PC-3 (cell line): ENCODE measurements at regions not wholly inside any gene's neighbourhood (a gene's known extent, or its start where the extent isn't known, plus 50 kb on each side); places are given as distances from the start of the nearest gene placed in this dataset.
"Not testable (repeated sequence)": the region's sequence is repeated elsewhere in the genome, so short reads cannot be mapped to it uniquely, and the experiment has no call there.

Experiments
- ATAC-seq: fragments of 200-7000 bp; cut with Tn5 transposase; 2 replicates; pipeline ENCODE4 v1.9.1; 2020; ENCODE audit warnings: mild to moderate bottlenecking, moderate library complexity
- BruUV-seq: library from RNA; stranded (reverse); fragments of 400-500 nt; replicated peaks from 2 replicates; lab custom pipeline; 2021; lab: Mats Ljungman, UMichigan
- CTCF ChIA-PET: fragments of 300-600 bp; sonication (Branson Sonifier 250); formaldehyde crosslinking; loops from one replicate; lab custom pipeline; 2022; ENCODE audit warnings: antibody characterized with exemption; lab: Charles Lee
- POLR2A ChIA-PET: fragments of 300-600 bp; sonication (Branson Sonifier 250); formaldehyde crosslinking; loops from one replicate; lab custom pipeline; 2022; ENCODE audit warnings: antibody characterized with exemption; ENCODE audit not compliant: unreplicated experiment; lab: Charles Lee
- DNase-seq: peaks from one replicate; pipeline ENCODE4 v3.0.0-alpha.2; 2015
- H2AFZ ChIP-seq: fragments of 300-600 bp; sonication (generic); 2 replicates; pipeline ENCODE4 v1.6.0; 2016; ENCODE audit warnings: antibody characterized with exemption, low read length
- H3F3A ChIP-seq: fragments of 300-600 bp; sonication (generic); one replicate; pipeline ENCODE4 v1.6.0; 2017; ENCODE audit warnings: antibody characterized with exemption, low read length, control low read depth, mild to moderate bottlenecking; ENCODE audit not compliant: unreplicated experiment
- H3K27ac ChIP-seq: fragments of 300-600 bp; sonication (generic); 2 replicates; pipeline ENCODE4 v1.5.1; 2016; ENCODE audit warnings: mild to moderate bottlenecking, low read length
- H3K27me3 ChIP-seq: fragments of 300-600 bp; sonication (generic); 2 replicates; pipeline ENCODE4 v1.6.1; 2016; ENCODE audit warnings: low read length, mixed read lengths
- H3K36me3 ChIP-seq: fragments of 300-600 bp; sonication (generic); 2 replicates; pipeline ENCODE4 v1.6.1; 2016; ENCODE audit warnings: low read depth, mixed run types, low read length, mixed read lengths
- H3K4me1 ChIP-seq: fragments of 300-600 bp; sonication (generic); 2 replicates; pipeline ENCODE4 v1.5.1; 2016; ENCODE audit warnings: low read length; ENCODE audit not compliant: insufficient read depth
- H3K4me2 ChIP-seq: fragments of 300-600 bp; sonication (generic); 2 replicates; pipeline ENCODE4 v1.6.0; 2016; ENCODE audit warnings: low read length
- H3K4me3 ChIP-seq: fragments of 300-600 bp; sonication (generic); 2 replicates; pipeline ENCODE4 v1.5.1; 2016; ENCODE audit warnings: mild to moderate bottlenecking, low read length, mixed read lengths
- H3K79me2 ChIP-seq: fragments of 300-600 bp; sonication (generic); 2 replicates; pipeline ENCODE4 v1.6.1; 2017; ENCODE audit warnings: low read length, mixed read lengths
- H3K9ac ChIP-seq: fragments of 300-600 bp; sonication (generic); 2 replicates; pipeline ENCODE4 v1.6.0; 2016; ENCODE audit warnings: mild to moderate bottlenecking, low read length
- H3K9me2 ChIP-seq: fragments of 300-600 bp; sonication (generic); replicated peaks from 2 replicates; pipeline ENCODE4 v1.6.1; 2016; ENCODE audit warnings: mixed run types, low read length, mixed read lengths
- H3K9me3 ChIP-seq: fragments of 300-600 bp; sonication (generic); 2 replicates; pipeline ENCODE4 v1.6.1; 2016; ENCODE audit warnings: low read length, mixed read lengths
- H4K20me1 ChIP-seq: fragments of 300-600 bp; sonication (generic); 2 replicates; pipeline ENCODE4 v1.6.1; 2016; ENCODE audit warnings: low read length, mixed read lengths
- EZH2 ChIP-seq: fragments of 300-600 bp; sonication (generic); IDR thresholded peaks from one replicate; pipeline ENCODE4 v1.6.1; 2017; ENCODE audit warnings: antibody characterized with exemption, mild to moderate bottlenecking, low read length; ENCODE audit not compliant: unreplicated experiment
- EZH2phosphoT487 ChIP-seq: fragments of 300-600 bp; sonication (generic); IDR thresholded peaks from 2 replicates; pipeline ENCODE4 v1.6.1; 2018; ENCODE audit warnings: mild to moderate bottlenecking, antibody characterized with exemption, low read length, borderline replicate concordance
- intact Hi-C: fragments of 100-400 bp; cut with micrococcal nuclease; formaldehyde crosslinking; loops from 2 replicates; pipeline ENCODE4 v1.9.0; 2023
- TF ChIP-seq, protein P1 (sequence below): fragments of 300-600 bp; sonication (generic); conservative IDR thresholded peaks from 2 replicates; pipeline ENCODE4 v1.5.1; 2017; ENCODE audit warnings: antibody characterized with exemption, low read depth, mild to moderate bottlenecking, low read length

DNA sequence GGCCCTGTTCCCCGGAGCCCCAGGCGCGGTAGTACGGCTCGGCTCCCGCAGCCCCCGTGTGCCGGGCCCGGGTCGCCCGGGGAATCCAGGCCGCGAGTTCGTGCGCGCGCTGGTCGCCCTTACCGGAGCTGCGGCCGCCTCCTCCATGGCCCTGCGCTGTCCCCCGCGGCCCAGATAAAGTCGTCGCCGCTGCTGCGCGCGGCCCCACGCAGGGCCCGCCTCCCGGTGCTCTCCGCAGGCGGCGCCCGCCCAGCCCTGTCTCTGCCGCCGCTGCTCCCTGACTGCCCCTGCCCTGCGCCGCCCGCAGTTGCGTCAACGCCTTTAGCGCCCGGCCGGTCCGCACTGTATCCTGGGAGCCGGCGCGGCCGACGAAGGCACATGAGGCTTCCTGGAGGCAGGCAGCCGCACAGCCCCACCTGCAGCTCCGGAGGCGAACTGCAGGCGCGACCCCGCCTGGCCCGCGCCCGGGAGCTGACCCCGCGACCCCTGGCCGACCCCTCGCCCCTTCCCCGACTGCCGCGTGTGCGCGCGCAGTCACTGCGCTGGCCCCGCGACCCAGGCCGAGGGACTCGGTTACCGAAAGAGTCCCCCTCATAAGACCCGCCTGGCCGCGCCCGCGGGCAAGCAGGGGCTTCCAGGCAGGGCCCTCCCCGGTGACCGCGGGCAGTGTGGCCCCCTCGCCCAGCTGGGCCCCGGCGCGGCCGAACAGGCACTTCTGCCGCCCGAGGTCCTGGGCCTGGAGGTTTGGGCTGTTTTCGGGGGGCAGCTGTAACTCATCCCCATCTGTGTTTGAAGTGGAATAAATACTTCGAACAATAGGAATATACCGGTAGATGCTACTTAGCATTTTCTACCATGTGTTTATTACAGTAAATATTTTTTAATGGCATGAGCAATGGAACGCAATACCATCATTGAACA, 127.1 kb upstream of the ZNF746 start:
- intact Hi-C loops: loop anchor here (1.0 to 10.0 kb wide), 4 partner anchors 90 to 200 kb away; a partner anchor contains a TSS
- peak overlapping the region; percentile 99 for H3K4me3 ChIP-seq
- peak overlapping the region; percentile 90 for H3K4me2 ChIP-seq
- peak overlapping the region; percentile 99 for H2AFZ ChIP-seq
- peaks cover 8% of the 10 kb centered on the region for H3K27me3 ChIP-seq
- CTCF ChIA-PET: interaction anchor here (0.6 to 1.6 kb wide), 4 partner anchors 26 to 46 kb away, joined by 3 to 9 read pairs (median 4); no protein-coding TSS in a partner anchor
- H3F3A ChIP-seq: no peaks in the 10 kb centered on the region
- POLR2A ChIA-PET: interaction anchor here (0.6 kb wide), 1 partner anchor 157 kb away, joined by 3 read pairs; no protein-coding TSS in a partner anchor
- peaks cover 29% of the 10 kb centered on the region for H3K79me2 ChIP-seq
- peak; percentile 88 for DNase-seq
- H3K9ac ChIP-seq: peak overlapping the region; percentile 92
- no peak overlapping the region for H3K27ac ChIP-seq
- H3K9me3 ChIP-seq: no peaks in the 10 kb centered on the region
- no peaks in the 10 kb centered on the region for H3K9me2 ChIP-seq
- ATAC-seq: peak; percentile 94
- no peak for TF ChIP-seq EZH2phosphoT487
- TF ChIP-seq, protein P1, sequence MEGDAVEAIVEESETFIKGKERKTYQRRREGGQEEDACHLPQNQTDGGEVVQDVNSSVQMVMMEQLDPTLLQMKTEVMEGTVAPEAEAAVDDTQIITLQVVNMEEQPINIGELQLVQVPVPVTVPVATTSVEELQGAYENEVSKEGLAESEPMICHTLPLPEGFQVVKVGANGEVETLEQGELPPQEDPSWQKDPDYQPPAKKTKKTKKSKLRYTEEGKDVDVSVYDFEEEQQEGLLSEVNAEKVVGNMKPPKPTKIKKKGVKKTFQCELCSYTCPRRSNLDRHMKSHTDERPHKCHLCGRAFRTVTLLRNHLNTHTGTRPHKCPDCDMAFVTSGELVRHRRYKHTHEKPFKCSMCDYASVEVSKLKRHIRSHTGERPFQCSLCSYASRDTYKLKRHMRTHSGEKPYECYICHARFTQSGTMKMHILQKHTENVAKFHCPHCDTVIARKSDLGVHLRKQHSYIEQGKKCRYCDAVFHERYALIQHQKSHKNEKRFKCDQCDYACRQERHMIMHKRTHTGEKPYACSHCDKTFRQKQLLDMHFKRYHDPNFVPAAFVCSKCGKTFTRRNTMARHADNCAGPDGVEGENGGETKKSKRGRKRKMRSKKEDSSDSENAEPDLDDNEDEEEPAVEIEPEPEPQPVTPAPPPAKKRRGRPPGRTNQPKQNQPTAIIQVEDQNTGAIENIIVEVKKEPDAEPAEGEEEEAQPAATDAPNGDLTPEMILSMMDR: peak; percentile 74
- no peaks in the 10 kb centered on the region for H4K20me1 ChIP-seq
- H3K36me3 ChIP-seq: 0 out of 2 replicates have a peak, but pooled peaks cover 6% of the 10 kb centered on the region
- H3K4me1 ChIP-seq: peaks cover 17% of the 10 kb centered on the region
- BruUV-seq: no TSS peak

DNA sequence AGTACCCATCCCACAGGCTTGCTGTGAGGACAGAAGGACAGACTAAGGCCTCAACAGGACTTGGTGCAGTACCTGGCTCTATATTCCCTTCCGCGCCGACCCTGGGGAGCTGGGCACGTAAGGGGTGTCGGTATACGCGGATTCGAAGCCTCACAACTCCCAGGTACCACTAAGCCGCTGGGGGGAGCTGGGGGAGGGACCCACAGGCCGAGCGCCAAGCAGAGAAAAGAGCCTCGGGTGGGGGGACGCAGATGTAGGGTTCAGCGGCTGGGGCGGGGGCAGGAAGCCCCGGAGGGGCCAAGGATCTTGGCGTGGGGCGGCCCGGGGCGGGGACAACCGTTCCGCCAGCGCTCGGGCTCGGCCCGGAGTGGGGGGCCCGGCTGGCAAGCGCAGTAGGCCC, 126.4 kb upstream of the ZNF746 start:
- Histone ChIP-seq H3K4me1 (peaks cover 17% of the 10 kb centered on the region), H3K27me3 (peaks cover 1% of the 10 kb centered on the region), H3K9ac (peak overlapping the region; percentile 92), H3K27ac (no peak overlapping the region), H3F3A (no peaks in the 10 kb centered on the region), H3K4me3 (peak overlapping the region; percentile 99), H2AFZ (peak overlapping the region; percentile 99; the same call in 1 of the 2 replicates), H3K4me2 (peak overlapping the region; percentile 90), H3K9me2 (no peaks in the 10 kb centered on the region), H3K36me3 (peaks cover 11% of the 10 kb centered on the region; the same call in 1 of the 2 replicates), H3K79me2 (peaks cover 29% of the 10 kb centered on the region), H3K9me3 (no peaks in the 10 kb centered on the region), H4K20me1 (no peaks in the 10 kb centered on the region)
- ChIA-PET CTCF (interaction anchor here (0.6 to 0.8 kb wide), 2 partner anchors 25 to 39 kb away, joined by 4 read pairs; no protein-coding TSS in a partner anchor), POLR2A (no interaction called here)
- TF ChIP-seq EZH2phosphoT487 (no peak), EZH2 (no peak)
- TF ChIP-seq, protein P1: no peak
- ATAC-seq (peak; percentile 34), DNase-seq (peak; percentile 17)
- no TSS peak for BruUV-seq
- intact Hi-C loops: loop anchor here (1.0 to 10.0 kb wide), 4 partner anchors 91 to 199 kb away; a partner anchor contains a TSS

DNA sequence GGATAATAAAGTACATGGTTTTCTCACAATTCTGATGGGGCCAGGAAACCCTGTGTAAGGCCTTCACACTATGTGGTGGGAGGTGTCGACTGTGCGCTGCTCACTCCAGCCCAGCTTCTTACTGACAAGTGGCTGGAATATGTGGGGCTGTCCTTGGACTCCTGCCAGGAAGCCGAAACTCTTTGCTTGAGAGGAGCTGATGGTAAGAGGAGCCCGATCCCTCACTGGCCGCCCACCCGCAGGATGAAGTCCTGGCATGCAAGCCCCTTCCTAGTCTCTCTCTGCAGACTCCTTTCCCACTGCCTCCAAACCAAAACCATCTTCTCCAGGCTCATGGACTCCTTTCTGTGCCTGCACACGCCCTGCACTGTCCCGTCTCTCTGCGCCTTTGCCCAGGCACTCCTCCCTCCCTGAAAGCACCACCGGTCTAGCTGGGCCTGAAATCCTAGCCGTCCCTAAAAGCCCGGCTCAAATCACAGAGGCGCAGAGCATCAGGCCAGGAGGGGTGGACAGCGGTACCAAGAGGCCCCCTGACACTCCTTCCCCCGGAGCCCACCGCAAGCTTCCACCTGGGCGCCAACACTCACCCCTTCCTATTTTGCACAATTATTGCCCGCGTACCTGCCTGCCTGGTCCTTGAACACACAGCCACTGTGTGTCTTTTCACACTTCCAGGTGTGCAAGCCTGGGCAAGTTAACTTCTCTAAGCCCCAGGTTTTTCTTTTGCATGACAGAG, 125.8 kb upstream of the ZNF746 start:
- H3K27me3 ChIP-seq, H3K27ac ChIP-seq, H4K20me1 ChIP-seq, H3K9me2 ChIP-seq, H3F3A ChIP-seq, H3K9me3 ChIP-seq, H2AFZ ChIP-seq, POLR2A ChIA-PET, CTCF ChIA-PET: not testable (repeated sequence)
- Histone ChIP-seq H3K9ac (peak overlapping the region; percentile 92), H3K4me1 (peaks cover 17% of the 10 kb centered on the region), H3K4me3 (peak overlapping the region; percentile 99), H3K4me2 (peak overlapping the region; percentile 90), H3K36me3 (peaks cover 11% of the 10 kb centered on the region; the same call in 1 of the 2 replicates), H3K79me2 (peaks cover 29% of the 10 kb centered on the region)
- intact Hi-C loops: loop anchor here (10.0 kb wide), 1 partner anchor 199 kb away; no protein-coding TSS in a partner anchor
- peak; percentile 19 for DNase-seq
- BruUV-seq: TSS peak; percentile 42
- ATAC-seq: peak; percentile 3; the same call in 1 of the 2 replicates
